ENCODE measurements at regions not wholly inside any gene's neighbourhood (a gene's known extent, or its start where the extent isn't known, plus 50 kb on each side); places are given as distances from the start of the nearest gene placed in this dataset.
A peak's percentile ranks its signal among the peaks of the same experiment; 100 is the strongest.

- TF ChIP-seq CTCF (conservative IDR thresholded peaks at IDR 0.05), result no peak
- TF ChIP-seq ZFX (IDR thresholded peaks at IDR 0.05), result no peak
These were observed 373.6 kb downstream of the CDH26 start for GRCh38 chr20:60331688-60332300.

GRCh38 chr20:60332523-60332922 lies 374.3 kb downstream of the CDH26 start:
- no peak overlapping the region for H3K27ac ChIP-seq
- TF ChIP-seq CTCF (conservative IDR thresholded peaks at IDR 0.05), result no peak
- no peak for TF ChIP-seq ZFX (IDR thresholded peaks at IDR 0.05)

More at GRCh38 chr20:60331688-60332300, 373.6 kb downstream of the CDH26 start:
- no peak overlapping the region for H3K27ac ChIP-seq

- TF ChIP-seq CTCF (conservative IDR thresholded peaks at IDR 0.05) (no peak), ZFX (IDR thresholded peaks at IDR 0.05) (no peak)
- no peak overlapping the region for H3K27ac ChIP-seq
These were observed 376.7 kb downstream of the CDH26 start for GRCh38 chr20:60334911-60335310.

GRCh38 chr20:60338556-60338955 lies 380.3 kb downstream of the CDH26 start:
- TF ChIP-seq CTCF (conservative IDR thresholded peaks at IDR 0.05), result no peak
- no peak for TF ChIP-seq ZFX (IDR thresholded peaks at IDR 0.05)
- H3K27ac ChIP-seq, result no peak overlapping the region

GRCh38 chr20:60339738-60340137 lies 381.5 kb downstream of the CDH26 start:
- H3K27ac ChIP-seq, result no peak overlapping the region
- no peak for TF ChIP-seq ZFX (IDR thresholded peaks at IDR 0.05)
- no peak for TF ChIP-seq CTCF (conservative IDR thresholded peaks at IDR 0.05)

- TF ChIP-seq CTCF (conservative IDR thresholded peaks at IDR 0.05), result peak; percentile 38
- TF ChIP-seq ZFX (IDR thresholded peaks at IDR 0.05), result no peak
- H3K27ac ChIP-seq, result no peak overlapping the region
These were observed 382.0 kb downstream of the CDH26 start for GRCh38 chr20:60340232-60340631.

GRCh38 chr20:60341062-60341461 lies 382.8 kb downstream of the CDH26 start:
- no peak overlapping the region for H3K27ac ChIP-seq
- TF ChIP-seq CTCF (conservative IDR thresholded peaks at IDR 0.05), result no peak
- TF ChIP-seq ZFX (IDR thresholded peaks at IDR 0.05), result no peak
